ENCODE measurements at regions not wholly inside any gene's neighbourhood (a gene's known extent, or its start where the extent isn't known, plus 50 kb on each side); places are given as distances from the start of the nearest gene placed in this dataset.
"Not testable (repeated sequence)": the region's sequence is repeated elsewhere in the genome, so short reads cannot be mapped to it uniquely, and the experiment has no call there.

DNA sequence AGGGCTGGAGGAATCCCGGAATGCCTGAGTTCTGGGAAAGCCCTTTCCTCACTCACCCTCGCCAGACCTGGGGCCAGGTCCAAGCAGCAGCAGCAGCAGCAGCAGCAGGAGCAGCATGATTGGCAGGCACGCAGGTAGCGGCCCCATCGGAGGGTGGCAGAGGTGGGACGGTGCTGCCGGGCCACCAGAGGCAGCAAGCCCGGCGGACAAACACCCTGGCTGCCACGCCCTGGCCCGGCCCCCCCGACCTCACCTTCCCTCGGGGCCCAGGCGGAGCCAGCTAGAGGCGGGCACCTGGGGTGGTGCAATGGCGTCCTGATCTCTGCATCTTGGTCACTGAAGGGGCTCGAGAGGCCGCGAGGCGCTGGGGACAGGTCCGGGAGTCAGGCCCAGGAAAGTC, 122.4 kb downstream of the LAT start:
- Histone ChIP-seq H3K9me3 (ENCODE audit: low read length) (no peaks in the 10 kb centered on the region), H2AFZ (ENCODE audit: low read depth, low read length) (no peak overlapping the region), H3K36me3 (ENCODE audit: insufficient read depth, low read length) (no peaks in the 10 kb centered on the region), H3K79me2 (replicated peaks; ENCODE audit: insufficient read depth, low read length) (no peaks in the 10 kb centered on the region), H3K27ac (ENCODE audit: low read length) (no peak overlapping the region), H3K27me3 (ENCODE audit: insufficient read depth, low read depth, low read length) (peaks cover 9% of the 10 kb centered on the region), H3K4me2 (ENCODE audit: low read length) (no peak overlapping the region), H3K9me2 (ENCODE audit: insufficient read depth, low read length) (no peaks in the 10 kb centered on the region), H4K20me1 (ENCODE audit: insufficient read depth) (no peaks in the 10 kb centered on the region), H3F3A (ENCODE audit: insufficient read depth, low read length, poor library complexity, severe bottlenecking) (no peaks in the 10 kb centered on the region), H3K9ac (ENCODE audit: low read length) (no peak overlapping the region), H3K4me3 (ENCODE audit: low read length) (no peak overlapping the region)
- TF ChIP-seq EP300 (conservative IDR thresholded peaks at IDR 0.05; ENCODE audit: poor library complexity, severe bottlenecking) (no peak), SMC3 (conservative IDR thresholded peaks at IDR 0.05; ENCODE audit: poor library complexity) (no peak), MXI1 (conservative IDR thresholded peaks at IDR 0.05; ENCODE audit: poor library complexity, severe bottlenecking) (no peak)
- TF ChIP-seq, protein P1, sequence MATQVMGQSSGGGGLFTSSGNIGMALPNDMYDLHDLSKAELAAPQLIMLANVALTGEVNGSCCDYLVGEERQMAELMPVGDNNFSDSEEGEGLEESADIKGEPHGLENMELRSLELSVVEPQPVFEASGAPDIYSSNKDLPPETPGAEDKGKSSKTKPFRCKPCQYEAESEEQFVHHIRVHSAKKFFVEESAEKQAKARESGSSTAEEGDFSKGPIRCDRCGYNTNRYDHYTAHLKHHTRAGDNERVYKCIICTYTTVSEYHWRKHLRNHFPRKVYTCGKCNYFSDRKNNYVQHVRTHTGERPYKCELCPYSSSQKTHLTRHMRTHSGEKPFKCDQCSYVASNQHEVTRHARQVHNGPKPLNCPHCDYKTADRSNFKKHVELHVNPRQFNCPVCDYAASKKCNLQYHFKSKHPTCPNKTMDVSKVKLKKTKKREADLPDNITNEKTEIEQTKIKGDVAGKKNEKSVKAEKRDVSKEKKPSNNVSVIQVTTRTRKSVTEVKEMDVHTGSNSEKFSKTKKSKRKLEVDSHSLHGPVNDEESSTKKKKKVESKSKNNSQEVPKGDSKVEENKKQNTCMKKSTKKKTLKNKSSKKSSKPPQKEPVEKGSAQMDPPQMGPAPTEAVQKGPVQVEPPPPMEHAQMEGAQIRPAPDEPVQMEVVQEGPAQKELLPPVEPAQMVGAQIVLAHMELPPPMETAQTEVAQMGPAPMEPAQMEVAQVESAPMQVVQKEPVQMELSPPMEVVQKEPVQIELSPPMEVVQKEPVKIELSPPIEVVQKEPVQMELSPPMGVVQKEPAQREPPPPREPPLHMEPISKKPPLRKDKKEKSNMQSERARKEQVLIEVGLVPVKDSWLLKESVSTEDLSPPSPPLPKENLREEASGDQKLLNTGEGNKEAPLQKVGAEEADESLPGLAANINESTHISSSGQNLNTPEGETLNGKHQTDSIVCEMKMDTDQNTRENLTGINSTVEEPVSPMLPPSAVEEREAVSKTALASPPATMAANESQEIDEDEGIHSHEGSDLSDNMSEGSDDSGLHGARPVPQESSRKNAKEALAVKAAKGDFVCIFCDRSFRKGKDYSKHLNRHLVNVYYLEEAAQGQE (IDR thresholded peaks at IDR 0.05; ENCODE audit: borderline replicate concordance): no peak

DNA sequence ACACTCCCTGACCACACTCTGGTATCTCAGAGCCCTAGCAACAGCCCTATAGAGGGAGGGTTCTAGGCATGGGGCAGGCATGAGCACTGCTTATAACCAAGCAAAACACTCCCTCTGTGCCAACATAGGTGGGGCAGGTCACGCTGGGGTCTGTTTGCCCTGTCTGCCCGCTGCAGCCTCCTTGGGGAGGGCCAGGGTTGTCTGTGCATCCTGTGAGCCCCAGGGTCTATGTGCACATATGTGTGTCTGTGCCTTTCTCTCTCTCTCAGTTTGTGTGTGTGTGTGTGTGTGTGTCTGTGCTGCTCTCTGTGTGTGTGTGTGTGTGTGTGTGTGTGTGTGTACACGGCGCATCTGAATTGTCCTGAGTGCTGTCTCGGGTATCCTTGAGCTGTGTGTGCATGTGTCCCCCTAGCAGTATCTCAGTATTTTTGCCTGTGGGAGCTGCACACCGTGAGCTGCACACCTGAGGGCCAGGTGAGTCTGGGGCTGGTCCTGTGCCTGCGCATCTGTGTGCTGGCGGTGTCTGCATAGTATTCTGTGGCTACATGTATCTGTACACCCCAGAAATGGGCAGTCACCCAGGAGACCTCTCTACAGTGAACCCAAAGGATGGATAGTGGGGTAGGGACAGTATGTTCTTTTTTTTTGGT, 121.5 kb downstream of the LAT start:
- H3K9me2 ChIP-seq (ENCODE audit: insufficient read depth, low read length); H3K9ac ChIP-seq (ENCODE audit: low read length); H3K27me3 ChIP-seq (ENCODE audit: insufficient read depth, low read depth, low read length); H3K36me3 ChIP-seq (ENCODE audit: insufficient read depth, low read length); H3F3A ChIP-seq (ENCODE audit: insufficient read depth, low read length, poor library complexity, severe bottlenecking); H3K79me2 ChIP-seq (replicated peaks; ENCODE audit: insufficient read depth, low read length); H3K4me3 ChIP-seq (ENCODE audit: low read length); H4K20me1 ChIP-seq (ENCODE audit: insufficient read depth); H3K9me3 ChIP-seq (ENCODE audit: low read length); H2AFZ ChIP-seq (ENCODE audit: low read depth, low read length); H3K27ac ChIP-seq (ENCODE audit: low read length); H3K4me2 ChIP-seq (ENCODE audit: low read length): not testable (repeated sequence)

DNA sequence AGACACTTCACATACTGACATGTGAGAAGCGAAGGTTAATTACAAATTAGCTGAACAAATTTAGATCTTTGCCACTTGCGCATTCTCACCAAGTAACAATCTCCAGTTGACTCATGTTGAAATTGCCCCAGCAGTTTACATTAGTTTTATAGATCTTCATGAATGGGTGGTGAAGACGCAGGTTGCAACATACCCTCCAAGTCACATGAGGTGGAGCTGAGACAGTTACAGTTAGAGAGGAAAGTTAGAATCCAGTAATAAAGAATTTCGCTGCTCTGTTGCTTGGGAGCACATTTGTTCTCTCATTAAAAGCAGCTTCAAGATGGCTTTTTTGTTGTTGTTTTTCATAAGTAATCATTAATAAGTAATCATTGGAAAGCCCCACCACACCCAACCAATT, 119.7 kb downstream of the LAT start:
- H4K20me1 ChIP-seq (ENCODE audit: insufficient read depth); H3K4me3 ChIP-seq (ENCODE audit: low read length); H3K27ac ChIP-seq (ENCODE audit: low read length); H3K9me3 ChIP-seq (ENCODE audit: low read length); H3K9ac ChIP-seq (ENCODE audit: low read length); H3K4me2 ChIP-seq (ENCODE audit: low read length); H3K27me3 ChIP-seq (ENCODE audit: insufficient read depth, low read depth, low read length); H2AFZ ChIP-seq (ENCODE audit: low read depth, low read length); H3F3A ChIP-seq (ENCODE audit: insufficient read depth, low read length, poor library complexity, severe bottlenecking); H3K79me2 ChIP-seq (replicated peaks; ENCODE audit: insufficient read depth, low read length); H3K36me3 ChIP-seq (ENCODE audit: insufficient read depth, low read length); H3K9me2 ChIP-seq (ENCODE audit: insufficient read depth, low read length): not testable (repeated sequence)

DNA sequence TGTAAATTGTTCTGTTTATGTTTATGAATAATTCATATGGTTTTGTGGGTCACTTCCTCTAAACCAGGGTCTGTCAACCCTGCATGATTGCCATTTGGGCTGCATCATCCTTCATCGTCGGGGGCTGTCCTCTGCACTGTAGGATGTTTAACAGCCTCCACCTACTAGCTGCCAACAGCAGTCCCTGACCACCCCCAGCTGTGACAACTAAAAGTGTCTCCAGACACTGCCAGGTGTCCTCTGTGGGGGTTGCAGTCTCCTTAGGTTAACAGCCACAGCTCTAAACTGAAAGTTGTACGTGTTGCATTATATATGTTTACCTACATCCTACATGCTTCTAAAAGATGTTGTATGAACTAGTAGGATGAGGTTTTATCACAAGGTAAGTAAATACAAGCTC, 113.1 kb downstream of the LAT start:
- H3K9me2 ChIP-seq (ENCODE audit: insufficient read depth, low read length); H3F3A ChIP-seq (ENCODE audit: insufficient read depth, low read length, poor library complexity, severe bottlenecking); H3K36me3 ChIP-seq (ENCODE audit: insufficient read depth, low read length); H3K27me3 ChIP-seq (ENCODE audit: insufficient read depth, low read depth, low read length); H3K79me2 ChIP-seq (replicated peaks; ENCODE audit: insufficient read depth, low read length); H3K4me3 ChIP-seq (ENCODE audit: low read length); H2AFZ ChIP-seq (ENCODE audit: low read depth, low read length); H3K27ac ChIP-seq (ENCODE audit: low read length); H3K9ac ChIP-seq (ENCODE audit: low read length); H3K4me2 ChIP-seq (ENCODE audit: low read length); H3K9me3 ChIP-seq (ENCODE audit: low read length); H4K20me1 ChIP-seq (ENCODE audit: insufficient read depth): not testable (repeated sequence)
